ENCODE measurements at regions not wholly inside any gene's neighbourhood (a gene's known extent, or its start where the extent isn't known, plus 50 kb on each side); places are given as distances from the start of the nearest gene placed in this dataset.

DNA sequence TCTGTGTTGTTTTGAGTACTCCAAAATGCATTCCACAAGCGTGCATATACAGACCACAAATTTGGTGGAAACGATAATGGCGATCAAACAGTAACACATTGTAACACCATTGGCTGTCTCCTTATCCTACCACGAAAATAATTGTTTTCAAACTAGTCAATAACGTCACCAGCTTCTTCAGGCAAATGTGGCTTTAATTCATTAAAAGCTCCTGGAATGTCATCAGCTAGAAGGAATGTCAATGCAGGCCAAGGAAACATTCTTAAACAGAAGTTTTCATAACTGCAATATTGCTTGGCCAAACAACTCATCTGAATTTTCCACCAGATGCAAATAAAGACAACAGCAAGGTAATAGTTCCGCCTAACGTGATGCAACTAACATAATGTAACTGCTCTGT lies 71.6 kb upstream of the XPA start:
- H3K27me3 ChIP-seq (ENCODE audit: insufficient read depth, low read depth, severe bottlenecking), result no peaks in the 10 kb centered on the region
- TF ChIP-seq, protein P1, sequence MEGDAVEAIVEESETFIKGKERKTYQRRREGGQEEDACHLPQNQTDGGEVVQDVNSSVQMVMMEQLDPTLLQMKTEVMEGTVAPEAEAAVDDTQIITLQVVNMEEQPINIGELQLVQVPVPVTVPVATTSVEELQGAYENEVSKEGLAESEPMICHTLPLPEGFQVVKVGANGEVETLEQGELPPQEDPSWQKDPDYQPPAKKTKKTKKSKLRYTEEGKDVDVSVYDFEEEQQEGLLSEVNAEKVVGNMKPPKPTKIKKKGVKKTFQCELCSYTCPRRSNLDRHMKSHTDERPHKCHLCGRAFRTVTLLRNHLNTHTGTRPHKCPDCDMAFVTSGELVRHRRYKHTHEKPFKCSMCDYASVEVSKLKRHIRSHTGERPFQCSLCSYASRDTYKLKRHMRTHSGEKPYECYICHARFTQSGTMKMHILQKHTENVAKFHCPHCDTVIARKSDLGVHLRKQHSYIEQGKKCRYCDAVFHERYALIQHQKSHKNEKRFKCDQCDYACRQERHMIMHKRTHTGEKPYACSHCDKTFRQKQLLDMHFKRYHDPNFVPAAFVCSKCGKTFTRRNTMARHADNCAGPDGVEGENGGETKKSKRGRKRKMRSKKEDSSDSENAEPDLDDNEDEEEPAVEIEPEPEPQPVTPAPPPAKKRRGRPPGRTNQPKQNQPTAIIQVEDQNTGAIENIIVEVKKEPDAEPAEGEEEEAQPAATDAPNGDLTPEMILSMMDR (IDR thresholded peaks at IDR 0.05; ENCODE audit: low read depth, low read length), result no peak
- H3K4me3 ChIP-seq (ENCODE audit: low read depth, low read length), result no peak overlapping the region
- no peak for DNase-seq
- H3K36me3 ChIP-seq, result no peaks in the 10 kb centered on the region
- H3K9me3 ChIP-seq (ENCODE audit: severe bottlenecking), result no peaks in the 10 kb centered on the region
- H3K27ac ChIP-seq, result no peak overlapping the region

DNA sequence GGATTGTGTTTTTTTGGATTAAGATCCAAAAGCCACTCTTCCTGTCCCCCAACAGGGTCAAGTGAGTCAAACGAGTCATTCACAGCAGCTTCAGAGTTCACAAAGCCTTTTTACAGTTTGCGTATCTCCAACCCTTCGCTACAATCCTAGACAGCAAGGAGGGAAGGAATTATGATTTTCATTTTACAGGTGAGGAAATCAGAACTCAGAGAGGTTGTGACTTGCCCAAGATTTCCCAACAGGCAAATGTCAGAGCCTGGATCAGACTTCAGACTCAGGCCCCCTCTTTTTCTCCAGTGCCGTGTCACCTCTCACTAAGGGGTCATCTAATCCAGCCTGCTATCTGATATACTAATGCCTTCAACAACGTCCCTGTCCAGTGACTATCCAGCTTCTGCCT lies 72.1 kb upstream of the XPA start:
- H3K27me3 ChIP-seq (ENCODE audit: insufficient read depth, low read depth, severe bottlenecking), result no peaks in the 10 kb centered on the region
- TF ChIP-seq, protein P1 (IDR thresholded peaks at IDR 0.05; ENCODE audit: low read depth, low read length), result no peak
- H3K36me3 ChIP-seq, result no peaks in the 10 kb centered on the region
- H3K9me3 ChIP-seq (ENCODE audit: severe bottlenecking), result no peaks in the 10 kb centered on the region
- H3K27ac ChIP-seq, result no peak overlapping the region
- no peak overlapping the region for H3K4me3 ChIP-seq (ENCODE audit: low read depth, low read length)
- no peak for DNase-seq

DNA sequence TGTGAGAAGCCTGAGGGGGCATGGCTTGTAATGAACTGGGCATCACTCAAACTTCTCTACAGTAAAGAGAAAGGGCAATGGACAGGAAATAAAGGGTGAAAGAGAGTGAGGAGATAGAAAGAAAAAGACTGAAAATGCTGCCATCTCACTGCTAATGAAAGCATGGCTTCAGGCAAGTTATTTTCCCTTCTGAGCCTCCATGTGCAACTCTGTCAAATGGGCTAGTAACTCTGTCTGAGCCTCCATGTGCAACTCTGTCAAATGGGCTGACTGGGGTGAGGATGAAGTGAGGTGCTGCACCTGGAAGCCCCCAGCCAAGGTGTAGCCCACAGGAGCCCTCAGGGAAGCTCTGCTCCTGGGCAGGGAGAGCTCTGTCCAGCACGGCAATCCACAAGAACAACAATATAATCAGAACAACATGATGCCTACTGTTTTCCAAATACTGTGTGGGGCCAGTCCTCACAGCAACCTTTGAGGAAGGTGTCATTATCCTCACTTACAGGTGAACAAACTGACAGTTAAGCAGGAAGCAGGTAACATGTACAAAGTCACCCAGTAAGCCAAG lies 73.8 kb upstream of the XPA start:
- Histone ChIP-seq H3K9me3 (ENCODE audit: severe bottlenecking) (no peaks in the 10 kb centered on the region), H3K27ac (no peak overlapping the region), H3K4me3 (ENCODE audit: low read depth, low read length) (no peak overlapping the region), H3K36me3 (no peaks in the 10 kb centered on the region), H3K27me3 (ENCODE audit: insufficient read depth, low read depth, severe bottlenecking) (no peaks in the 10 kb centered on the region)
- TF ChIP-seq, protein P1 (IDR thresholded peaks at IDR 0.05; ENCODE audit: low read depth, low read length), result no peak
- DNase-seq, result no peak

DNA sequence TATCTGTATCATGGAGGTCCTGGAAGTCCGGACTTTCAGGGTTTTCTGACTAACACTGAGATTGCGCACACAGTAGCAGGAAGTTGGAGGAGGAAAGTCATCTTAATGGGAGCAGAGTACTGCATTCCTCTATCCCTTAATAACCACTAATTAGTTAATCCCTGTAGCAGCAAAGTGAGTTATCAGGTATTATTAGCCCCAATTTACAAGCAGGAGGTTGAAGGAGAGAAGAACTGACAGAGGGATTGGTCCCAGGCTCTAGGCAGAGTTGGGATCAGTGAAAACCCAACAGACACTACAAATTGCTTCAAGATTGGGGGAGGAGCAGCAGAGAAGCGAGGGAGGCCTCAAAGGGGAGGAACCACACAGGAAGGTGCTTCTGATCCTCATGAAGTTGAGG lies 74.5 kb upstream of the XPA start:
- no peak for DNase-seq

DNA sequence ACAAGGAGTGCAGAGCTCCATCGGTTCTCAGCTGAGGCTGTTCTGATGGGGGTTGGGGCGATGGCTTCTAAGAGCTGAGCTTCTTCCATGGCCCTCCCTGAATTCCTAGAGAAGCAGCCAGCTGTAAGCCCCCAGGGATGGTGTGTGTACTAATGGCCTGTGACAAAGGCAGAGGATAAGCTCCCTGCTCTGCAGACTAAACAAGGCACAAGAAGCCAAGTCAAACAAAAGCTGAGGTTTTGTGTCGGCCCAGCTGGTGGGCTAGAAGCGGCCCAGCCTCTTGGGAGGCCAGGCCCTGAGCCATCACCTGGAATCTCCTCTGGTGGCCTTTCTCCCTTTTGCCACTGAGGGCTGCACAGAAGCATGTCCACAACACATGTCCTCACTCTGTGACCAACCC lies 75.0 kb upstream of the XPA start:
- TF ChIP-seq, protein P1 (IDR thresholded peaks at IDR 0.05; ENCODE audit: low read depth, low read length), result no peak
- Histone ChIP-seq H3K4me3 (ENCODE audit: low read depth, low read length) (no peak overlapping the region), H3K27ac (no peak overlapping the region), H3K36me3 (no peaks in the 10 kb centered on the region), H3K9me3 (ENCODE audit: severe bottlenecking) (no peaks in the 10 kb centered on the region), H3K27me3 (ENCODE audit: insufficient read depth, low read depth, severe bottlenecking) (no peaks in the 10 kb centered on the region)
- no peak for DNase-seq

More for the DNA sequence above, 74.5 kb upstream of the XPA start:
- TF ChIP-seq, protein P1 (IDR thresholded peaks at IDR 0.05; ENCODE audit: low read depth, low read length), result no peak
- no peaks in the 10 kb centered on the region for H3K36me3 ChIP-seq
- no peak overlapping the region for H3K27ac ChIP-seq
- H3K9me3 ChIP-seq (ENCODE audit: severe bottlenecking), result no peaks in the 10 kb centered on the region
- no peaks in the 10 kb centered on the region for H3K27me3 ChIP-seq (ENCODE audit: insufficient read depth, low read depth, severe bottlenecking)
- H3K4me3 ChIP-seq (ENCODE audit: low read depth, low read length), result no peak overlapping the region

DNA sequence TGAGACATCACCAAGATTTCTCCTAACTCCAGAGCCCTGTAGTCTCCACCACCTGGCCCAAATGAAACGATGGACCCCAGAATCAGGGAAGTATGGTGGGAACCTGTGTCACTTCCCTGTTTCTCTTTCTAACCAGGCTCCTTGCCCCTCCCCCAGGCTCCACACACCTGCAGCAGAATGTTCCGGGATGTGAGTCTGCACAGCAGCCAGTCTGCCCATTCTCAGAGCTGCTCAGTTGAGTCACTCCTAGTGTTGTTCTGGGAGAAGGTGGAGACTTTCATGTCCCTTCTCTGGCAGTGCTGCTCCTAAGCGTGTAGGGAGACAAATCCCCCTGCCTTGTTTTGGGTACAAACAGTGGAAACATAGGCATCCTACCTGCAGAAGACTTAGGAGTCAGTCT lies 76.0 kb upstream of the XPA start:
- H3K27me3 ChIP-seq (ENCODE audit: insufficient read depth, low read depth, severe bottlenecking), result no peaks in the 10 kb centered on the region
- DNase-seq, result no peak

More for the DNA sequence above, 76.0 kb upstream of the XPA start:
- Histone ChIP-seq H3K9me3 (ENCODE audit: severe bottlenecking) (peaks cover 3% of the 10 kb centered on the region), H3K36me3 (no peaks in the 10 kb centered on the region), H3K27ac (no peak overlapping the region), H3K4me3 (ENCODE audit: low read depth, low read length) (no peak overlapping the region)
- TF ChIP-seq, protein P1 (IDR thresholded peaks at IDR 0.05; ENCODE audit: low read depth, low read length), result no peak

Measured in WERI-Rb-1 (cell line).